Testis (tissue), 2 donors: ENCODE measurements at regions not wholly inside any gene's neighbourhood (a gene's known extent, or its start where the extent isn't known, plus 50 kb on each side); places are given as distances from the start of the nearest gene placed in this dataset.

ENCODE experiments used
- CTCF ChIP-seq, 3 experiments: fragments of 450-650 bp in 2 of 3; fragments of 200-600 bp in 1 of 3; sonication (generic) in 1 of 3; IDR thresholded peaks; one replicate each; pipeline ENCODE4 v1.5.1; 2016 to 2019; ENCODE audit warnings: antibody characterized with exemption in 3 of 3, mild to moderate bottlenecking in 2 of 3, moderate library complexity in 1 of 3
- POLR2A ChIP-seq: fragments of 450-650 bp; IDR thresholded peaks from one replicate; pipeline ENCODE4 v1.6.1; 2017; ENCODE audit warnings: antibody characterized with exemption, mild to moderate bottlenecking, moderate library complexity

GRCh38 chr7:57342954-57343353, 107.0 kb upstream of the ZNF716 start:
- no peak for TF ChIP-seq CTCF (IDR thresholded peaks at IDR 0.05)
- TF ChIP-seq POLR2A, result no peak
